BE2C (cell line): ENCODE measurements at regions not wholly inside any gene's neighbourhood (a gene's known extent, or its start where the extent isn't known, plus 50 kb on each side); places are given as distances from the start of the nearest gene placed in this dataset.

Experiments
- DNase-seq: peaks from one replicate; pipeline ENCODE4 v3.0.0-alpha.2; 2020
- H3K27me3 ChIP-seq: fragments of 250-450 bp; sonication (Bioruptor Pico); 2 replicates; pipeline ENCODE4 v1.5.1; 2020; ENCODE audit warnings: mild to moderate bottlenecking
- H3K36me3 ChIP-seq: fragments of 250-450 bp; sonication (Bioruptor Pico); 2 replicates; pipeline ENCODE4 v1.5.1; 2020; ENCODE audit warnings: mild to moderate bottlenecking
- H3K4me1 ChIP-seq: fragments of 250-450 bp; sonication (Bioruptor Pico); 2 replicates; pipeline ENCODE4 v1.5.1; 2020
- H3K4me3 ChIP-seq: 2 replicates; pipeline ENCODE4 v1.5.1; 2011; ENCODE audit warnings: low read depth, low read length
- H3K9me3 ChIP-seq: fragments of 250-450 bp; sonication (Bioruptor Pico); 2 replicates; pipeline ENCODE4 v1.5.1; 2020
- TF ChIP-seq, protein P1 (sequence below): IDR thresholded peaks from 2 replicates; pipeline ENCODE4 v1.5.1; 2012; ENCODE audit warnings: mild to moderate bottlenecking, low read depth, low read length

DNA sequence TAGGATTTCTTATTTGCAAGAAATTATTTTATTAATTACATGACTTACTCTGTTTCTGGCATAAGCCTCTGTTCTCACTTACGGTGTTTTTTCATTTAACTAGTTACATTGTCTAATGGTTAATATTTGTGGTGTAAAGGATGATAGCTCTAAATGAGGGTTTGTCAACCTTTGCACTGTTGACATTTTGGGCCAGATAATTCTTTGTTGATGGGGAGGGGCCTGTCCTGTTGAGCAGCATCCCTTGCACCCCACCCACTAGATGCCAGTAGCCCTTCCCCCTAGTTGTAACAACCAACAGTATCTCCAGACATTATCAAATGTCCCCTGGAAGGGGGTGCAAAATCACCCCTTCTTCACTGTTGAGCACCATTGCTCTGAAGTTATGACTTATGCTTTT, 83.6 kb upstream of the SLC44A3 start:
- no peak for DNase-seq
- Histone ChIP-seq H3K4me3 (no peak overlapping the region), H3K36me3 (no peaks in the 10 kb centered on the region), H3K27me3 (no peaks in the 10 kb centered on the region), H3K9me3 (no peaks in the 10 kb centered on the region), H3K4me1 (no peaks in the 10 kb centered on the region)
- TF ChIP-seq, protein P1, sequence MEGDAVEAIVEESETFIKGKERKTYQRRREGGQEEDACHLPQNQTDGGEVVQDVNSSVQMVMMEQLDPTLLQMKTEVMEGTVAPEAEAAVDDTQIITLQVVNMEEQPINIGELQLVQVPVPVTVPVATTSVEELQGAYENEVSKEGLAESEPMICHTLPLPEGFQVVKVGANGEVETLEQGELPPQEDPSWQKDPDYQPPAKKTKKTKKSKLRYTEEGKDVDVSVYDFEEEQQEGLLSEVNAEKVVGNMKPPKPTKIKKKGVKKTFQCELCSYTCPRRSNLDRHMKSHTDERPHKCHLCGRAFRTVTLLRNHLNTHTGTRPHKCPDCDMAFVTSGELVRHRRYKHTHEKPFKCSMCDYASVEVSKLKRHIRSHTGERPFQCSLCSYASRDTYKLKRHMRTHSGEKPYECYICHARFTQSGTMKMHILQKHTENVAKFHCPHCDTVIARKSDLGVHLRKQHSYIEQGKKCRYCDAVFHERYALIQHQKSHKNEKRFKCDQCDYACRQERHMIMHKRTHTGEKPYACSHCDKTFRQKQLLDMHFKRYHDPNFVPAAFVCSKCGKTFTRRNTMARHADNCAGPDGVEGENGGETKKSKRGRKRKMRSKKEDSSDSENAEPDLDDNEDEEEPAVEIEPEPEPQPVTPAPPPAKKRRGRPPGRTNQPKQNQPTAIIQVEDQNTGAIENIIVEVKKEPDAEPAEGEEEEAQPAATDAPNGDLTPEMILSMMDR: no peak

DNA sequence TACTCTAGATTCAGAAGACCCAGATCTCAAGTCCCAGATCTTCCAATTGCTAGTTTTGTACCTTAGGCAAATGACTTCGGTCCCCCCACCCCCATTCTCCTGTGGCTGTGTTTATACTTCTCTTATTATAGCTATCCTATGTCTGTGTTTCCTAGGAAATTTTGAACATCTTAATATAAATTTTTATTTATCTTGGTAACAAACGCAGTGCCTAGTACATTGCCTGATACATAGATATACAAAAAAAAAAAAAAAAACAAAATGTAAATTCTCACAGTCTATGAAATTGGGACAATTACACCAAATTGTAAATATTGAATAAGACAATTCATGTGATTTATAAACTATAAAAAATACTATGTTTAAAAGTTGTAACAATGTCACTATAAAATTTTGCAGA, 84.1 kb upstream of the SLC44A3 start:
- Histone ChIP-seq H3K36me3 (no peaks in the 10 kb centered on the region), H3K4me3 (no peak overlapping the region), H3K9me3 (no peaks in the 10 kb centered on the region), H3K4me1 (no peaks in the 10 kb centered on the region), H3K27me3 (no peaks in the 10 kb centered on the region)
- DNase-seq: no peak
- TF ChIP-seq, protein P1: no peak

DNA sequence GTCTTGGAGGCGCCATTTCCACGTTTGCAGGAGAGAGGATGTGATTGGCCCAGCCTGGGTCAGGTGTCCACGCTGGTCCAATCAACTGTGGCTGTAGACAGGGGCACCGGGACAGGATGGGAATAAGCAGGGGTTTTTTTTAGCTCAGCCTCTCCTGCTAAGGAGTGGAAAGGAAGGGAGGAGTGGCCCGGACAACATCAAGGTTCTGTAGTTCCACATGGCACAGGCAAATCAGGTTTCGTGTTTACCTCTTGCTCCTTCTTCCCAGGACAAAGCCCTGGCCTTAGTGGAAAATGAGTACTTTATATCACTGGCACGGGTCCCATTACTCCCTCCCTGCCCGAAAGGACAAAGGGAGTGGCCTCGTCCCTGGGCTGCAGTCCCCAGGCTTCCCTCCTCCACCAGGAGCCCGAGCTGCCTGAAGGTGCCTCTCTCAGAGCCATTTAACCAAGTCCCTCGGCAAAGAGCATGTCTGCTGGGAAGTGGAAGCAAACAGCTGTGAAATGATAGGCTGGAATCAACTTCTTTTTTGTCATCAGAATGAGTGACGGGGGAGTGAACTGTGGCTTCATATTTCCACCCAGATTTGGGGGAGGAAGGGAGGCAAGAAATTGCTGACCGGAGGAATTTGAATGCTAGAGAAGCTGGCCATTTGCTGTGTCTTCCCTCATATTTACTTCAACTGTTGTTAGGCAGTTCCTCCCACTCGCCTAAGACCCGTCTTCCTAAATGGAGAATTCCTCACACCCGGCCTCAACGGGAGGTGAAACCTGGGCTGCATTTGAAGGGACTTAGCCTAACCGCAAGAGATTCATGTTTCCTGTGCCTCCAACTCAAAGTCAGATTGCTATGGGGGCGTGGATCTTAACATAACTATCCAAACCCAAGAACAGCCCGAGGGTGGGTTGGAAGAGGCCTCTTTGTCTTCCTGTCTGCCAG, 84.9 kb upstream of the SLC44A3 start:
- no peak for DNase-seq
- no peak overlapping the region for H3K4me3 ChIP-seq
- TF ChIP-seq, protein P1: no peak
- H3K4me1 ChIP-seq: no peaks in the 10 kb centered on the region
- no peaks in the 10 kb centered on the region for H3K27me3 ChIP-seq
- no peaks in the 10 kb centered on the region for H3K36me3 ChIP-seq
- H3K9me3 ChIP-seq: no peaks in the 10 kb centered on the region

- no peak for DNase-seq
- Histone ChIP-seq H3K9me3 (no peaks in the 10 kb centered on the region), H3K4me1 (no peaks in the 10 kb centered on the region), H3K4me3 (no peak overlapping the region), H3K27me3 (no peaks in the 10 kb centered on the region), H3K36me3 (no peaks in the 10 kb centered on the region)
- TF ChIP-seq, protein P1: no peak
Observed at GRCh38 chr1:94731891-94732290, 88.3 kb upstream of the SLC44A3 start.

- H3K9me3 ChIP-seq: no peaks in the 10 kb centered on the region
- H3K4me1 ChIP-seq: no peaks in the 10 kb centered on the region
- TF ChIP-seq, protein P1: no peak
- no peaks in the 10 kb centered on the region for H3K27me3 ChIP-seq
- H3K4me3 ChIP-seq: no peak overlapping the region
- no peaks in the 10 kb centered on the region for H3K36me3 ChIP-seq
- no peak for DNase-seq
Observed at GRCh38 chr1:94730450-94730849, 89.7 kb upstream of the SLC44A3 start.

GRCh38 chr1:94729267-94729666, 90.9 kb upstream of the SLC44A3 start:
- no peaks in the 10 kb centered on the region for H3K36me3 ChIP-seq
- H3K4me1 ChIP-seq: no peaks in the 10 kb centered on the region
- DNase-seq: no peak
- no peaks in the 10 kb centered on the region for H3K9me3 ChIP-seq
- no peak overlapping the region for H3K4me3 ChIP-seq
- TF ChIP-seq, protein P1: no peak
- H3K27me3 ChIP-seq: no peaks in the 10 kb centered on the region
